ENCODE measurements at regions not wholly inside any gene's neighbourhood (a gene's known extent, or its start where the extent isn't known, plus 50 kb on each side); places are given as distances from the start of the nearest gene placed in this dataset.

- DNase-seq (ENCODE audit: low read depth, low spot score), result peak; percentile 38
- in situ Hi-C loops (cut with HindIII; ENCODE audit: low sequenced_read_pairs), result no loop called here
- H3K4me3 ChIP-seq (ENCODE audit: low read depth, low read length), result no peak overlapping the region
- TF ChIP-seq CTCF (IDR thresholded peaks at IDR 0.05; ENCODE audit: low read depth, low read length), result no peak
Observed at GRCh38 chrX:10797466-10797865, 177.1 kb upstream of the MID1 start.

DNA sequence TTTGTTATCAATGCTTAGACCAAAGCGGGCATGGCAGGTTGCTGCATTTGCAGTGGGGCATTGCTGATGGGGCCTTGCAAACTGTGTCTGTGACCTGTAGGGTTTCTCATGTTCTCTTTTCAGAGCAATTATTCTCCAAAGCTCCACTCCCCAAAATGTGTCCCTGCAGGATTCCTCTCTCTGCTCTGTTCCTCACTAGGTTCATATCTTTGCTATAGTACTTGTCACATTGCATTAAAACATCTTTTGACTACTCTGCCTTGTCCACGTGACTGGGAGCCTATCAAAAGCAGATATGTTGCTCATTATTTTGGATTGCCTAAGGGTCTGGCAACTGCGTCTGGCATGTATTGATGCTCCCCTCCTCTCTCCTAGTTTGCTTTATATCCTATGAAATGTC lies 177.7 kb upstream of the MID1 start:
- no peak for TF ChIP-seq CTCF (IDR thresholded peaks at IDR 0.05; ENCODE audit: low read depth, low read length)
- in situ Hi-C loops (cut with HindIII; ENCODE audit: low sequenced_read_pairs), result no loop called here
- DNase-seq (ENCODE audit: low read depth, low spot score), result no peak

DNA sequence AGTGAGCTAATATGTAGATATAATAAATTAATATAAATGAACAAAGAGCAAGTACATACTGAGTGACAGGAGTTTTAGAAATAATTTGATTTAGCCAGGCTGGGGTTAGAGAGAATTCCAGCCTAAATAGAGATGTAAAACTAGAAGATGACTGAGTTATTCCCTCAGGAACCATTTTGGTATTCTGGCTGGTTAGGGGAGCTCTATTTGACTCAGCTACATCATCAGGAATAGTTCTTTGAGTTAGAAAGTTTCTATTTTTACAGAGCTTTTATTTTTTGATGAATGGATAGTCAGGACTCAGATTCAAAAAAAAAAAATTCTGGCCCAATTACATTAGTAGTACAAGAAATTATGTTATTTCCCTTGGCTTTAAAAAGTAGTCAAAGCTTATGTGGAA lies 180.4 kb upstream of the MID1 start:
- in situ Hi-C loops (cut with HindIII; ENCODE audit: low sequenced_read_pairs), result no loop called here
- H3K4me3 ChIP-seq (ENCODE audit: low read depth, low read length), result no peak overlapping the region
- TF ChIP-seq CTCF (IDR thresholded peaks at IDR 0.05; ENCODE audit: low read depth, low read length), result no peak
- no peak for DNase-seq (ENCODE audit: low read depth, low spot score)

More for the DNA sequence above, 177.7 kb upstream of the MID1 start:
- no peak overlapping the region for H3K4me3 ChIP-seq (ENCODE audit: low read depth, low read length)

DNA sequence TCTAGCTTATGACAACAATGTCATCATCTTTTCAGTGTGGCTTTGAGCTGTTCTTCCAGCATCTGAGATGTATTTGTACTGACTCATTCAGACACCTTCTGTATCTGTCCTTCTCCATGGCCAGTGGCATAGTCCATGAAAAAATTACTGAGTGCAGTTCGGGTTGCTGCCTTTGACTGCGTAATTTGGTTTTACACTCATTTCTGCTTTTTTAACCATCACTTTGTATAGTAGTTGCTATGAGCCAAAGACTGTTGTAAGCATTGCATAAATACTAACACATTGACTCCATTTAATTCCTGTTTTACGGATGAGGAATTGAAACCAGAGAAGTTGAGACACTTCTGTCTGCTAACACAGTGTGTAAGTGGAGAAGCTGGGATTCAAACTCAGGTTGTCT lies 190.7 kb upstream of the MID1 start:
- no peak overlapping the region for H3K4me3 ChIP-seq (ENCODE audit: low read depth, low read length)
- DNase-seq (ENCODE audit: low read depth, low spot score), result no peak
- no peak for TF ChIP-seq CTCF (IDR thresholded peaks at IDR 0.05; ENCODE audit: low read depth, low read length)
- in situ Hi-C loops (cut with HindIII; ENCODE audit: low sequenced_read_pairs), result no loop called here

GRCh38 chrX:10813761-10814160 lies 193.4 kb upstream of the MID1 start:
- no peak for DNase-seq (ENCODE audit: low read depth, low spot score)
- in situ Hi-C loops (cut with HindIII; ENCODE audit: low sequenced_read_pairs), result no loop called here
- no peak overlapping the region for H3K4me3 ChIP-seq (ENCODE audit: low read depth, low read length)
- no peak for TF ChIP-seq CTCF (IDR thresholded peaks at IDR 0.05; ENCODE audit: low read depth, low read length)

DNA sequence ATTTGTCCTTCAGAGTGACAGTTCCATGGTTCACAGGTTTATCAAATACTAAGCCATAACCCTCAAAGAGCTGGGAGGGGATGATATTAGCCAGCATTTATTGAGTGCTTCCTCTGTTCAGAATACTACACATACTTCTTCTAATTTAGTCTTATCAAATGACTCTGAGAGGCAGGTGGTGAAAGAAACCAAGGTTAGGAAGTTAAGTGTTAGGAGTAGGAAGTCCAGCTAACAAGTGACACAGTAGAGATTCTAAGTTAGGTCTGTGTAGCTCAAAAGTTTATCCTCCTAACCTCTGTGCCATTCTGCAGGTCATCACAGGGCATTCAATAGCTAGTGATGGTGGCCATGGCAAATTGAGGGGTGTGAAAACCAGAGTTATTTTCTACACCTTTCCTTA lies 198.3 kb upstream of the MID1 start:
- TF ChIP-seq CTCF (IDR thresholded peaks at IDR 0.05; ENCODE audit: low read depth, low read length), result no peak

GRCh38 chrX:10819973-10820372 lies 199.6 kb upstream of the MID1 start:
- DNase-seq (ENCODE audit: low read depth, low spot score), result no peak
- in situ Hi-C loops (cut with HindIII; ENCODE audit: low sequenced_read_pairs), result no loop called here
- no peak for TF ChIP-seq CTCF (IDR thresholded peaks at IDR 0.05; ENCODE audit: low read depth, low read length)
- no peak overlapping the region for H3K4me3 ChIP-seq (ENCODE audit: low read depth, low read length)

More for the DNA sequence above, 198.3 kb upstream of the MID1 start:
- no peak overlapping the region for H3K4me3 ChIP-seq (ENCODE audit: low read depth, low read length)
- in situ Hi-C loops (cut with HindIII; ENCODE audit: low sequenced_read_pairs), result no loop called here
- no peak for DNase-seq (ENCODE audit: low read depth, low spot score)
